GM11168 (cell line): ENCODE measurements at regions not wholly inside any gene's neighbourhood (a gene's known extent, or its start where the extent isn't known, plus 50 kb on each side); places are given as distances from the start of the nearest gene placed in this dataset.

Source experiments
- in situ Hi-C: fragments of 300-500 bp; cut with MboI; formaldehyde crosslinking; loops from one replicate; pipeline ENCODE4 v1.12.0; 2022; ENCODE audit warnings: low sequenced_read_pairs; ENCODE audit not compliant: unreplicated experiment

DNA sequence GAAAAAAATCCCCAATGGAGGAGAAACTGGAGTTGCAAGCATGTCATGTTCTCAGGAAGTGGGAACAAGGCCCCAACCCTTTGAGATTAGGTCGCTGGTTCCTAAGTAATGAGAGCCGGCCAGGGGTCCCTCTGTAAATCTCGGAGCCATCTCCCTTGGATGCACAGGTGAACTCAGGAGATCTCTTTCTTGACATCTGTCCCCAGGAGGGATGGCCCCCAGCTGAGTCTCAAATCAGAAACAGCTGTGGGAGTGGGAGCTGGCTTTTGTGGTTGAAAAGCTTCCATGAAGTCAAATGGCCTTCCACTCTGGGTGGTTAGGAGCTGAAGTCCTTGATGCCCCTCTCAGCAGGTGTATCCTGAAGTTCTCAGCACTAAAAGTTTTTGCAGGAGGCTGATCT is 257.1 kb downstream of the BMP7 start:
- in situ Hi-C loops = no loop called here

GRCh38 chr20:57009775-57010174 is 256.7 kb downstream of the BMP7 start:
- in situ Hi-C loops = no loop called here

DNA sequence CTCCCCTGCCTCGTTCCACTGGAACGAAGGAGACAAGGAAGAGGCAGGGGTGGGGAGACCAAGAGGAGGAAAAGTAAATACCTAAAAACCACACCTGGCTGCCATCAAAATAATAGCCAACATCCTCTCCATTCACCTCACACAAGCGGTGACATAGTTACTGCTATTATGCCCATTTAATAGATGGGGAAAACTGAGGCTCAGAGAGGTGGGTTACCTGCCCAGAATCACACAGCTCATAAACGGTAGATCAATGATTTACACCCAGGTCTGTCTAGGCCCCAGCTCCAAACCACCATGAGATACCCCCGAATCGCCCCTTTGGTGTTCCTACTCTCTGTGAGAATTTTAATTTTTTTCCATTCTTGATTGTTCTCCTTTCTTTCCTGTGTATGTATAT is 253.8 kb downstream of the BMP7 start:
- in situ Hi-C loops = no loop called here

DNA sequence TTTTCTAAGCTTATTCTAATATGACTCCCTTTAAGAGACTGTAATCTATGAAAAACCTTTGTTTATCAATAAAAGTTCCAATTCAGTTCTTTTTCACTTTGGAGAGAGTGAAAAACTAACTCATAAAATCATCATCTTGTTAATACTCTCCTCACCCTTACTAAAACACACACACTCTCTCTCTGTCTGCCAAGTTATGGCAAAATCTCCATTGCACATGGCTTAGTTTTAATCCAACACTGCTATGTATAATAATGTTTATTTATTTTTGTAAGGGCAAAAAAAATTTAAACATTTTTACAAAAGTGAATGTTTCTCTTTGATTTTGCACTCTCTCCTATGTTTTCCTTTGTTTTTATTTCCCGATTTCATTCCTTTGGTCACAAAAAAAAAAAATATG is 253.2 kb downstream of the BMP7 start:
- in situ Hi-C loops = no loop called here

DNA sequence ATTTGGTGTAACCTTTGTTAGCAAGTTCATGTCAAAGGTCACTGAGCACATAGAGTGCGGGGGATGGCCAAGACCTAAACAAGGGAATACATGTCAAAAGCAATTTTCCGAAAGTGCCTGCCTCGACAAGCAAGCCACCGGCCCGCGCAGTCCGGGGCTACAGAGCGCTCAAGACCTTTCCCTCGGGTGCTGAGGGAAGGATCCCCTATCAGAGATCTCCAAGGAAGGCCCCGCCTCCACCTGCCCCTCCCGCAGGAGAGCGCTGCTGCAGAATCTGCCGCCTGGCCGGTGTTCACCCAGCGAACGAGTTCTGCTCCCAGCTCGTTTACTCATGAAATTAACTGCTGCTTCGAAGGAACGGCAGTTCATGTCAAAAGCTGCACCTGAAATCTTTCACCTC is 252.7 kb downstream of the BMP7 start:
- in situ Hi-C loops = no loop called here

DNA sequence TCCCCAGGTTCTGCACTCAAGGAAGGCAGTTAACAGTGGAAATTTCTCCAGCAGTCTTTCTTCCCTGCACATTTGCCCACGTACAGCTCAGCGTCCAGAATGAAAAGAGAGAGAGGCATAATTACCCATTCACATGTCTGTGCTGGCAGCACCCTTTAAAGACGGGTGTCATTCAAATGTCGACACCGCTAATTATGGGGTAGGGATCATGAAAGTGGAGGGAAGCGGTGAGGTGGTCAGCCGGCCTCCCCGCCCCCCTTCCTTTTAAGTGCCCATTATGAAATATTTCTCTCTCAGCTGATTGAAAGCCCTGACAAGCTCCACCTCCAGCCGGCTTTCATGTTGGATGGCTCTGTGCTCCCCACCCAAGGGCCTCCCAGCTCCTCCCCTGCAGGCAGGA is 246.1 kb downstream of the BMP7 start:
- in situ Hi-C loops = no loop called here

- in situ Hi-C loops = no loop called here
These were observed 244.1 kb downstream of the BMP7 start for GRCh38 chr20:57022306-57022705.

DNA sequence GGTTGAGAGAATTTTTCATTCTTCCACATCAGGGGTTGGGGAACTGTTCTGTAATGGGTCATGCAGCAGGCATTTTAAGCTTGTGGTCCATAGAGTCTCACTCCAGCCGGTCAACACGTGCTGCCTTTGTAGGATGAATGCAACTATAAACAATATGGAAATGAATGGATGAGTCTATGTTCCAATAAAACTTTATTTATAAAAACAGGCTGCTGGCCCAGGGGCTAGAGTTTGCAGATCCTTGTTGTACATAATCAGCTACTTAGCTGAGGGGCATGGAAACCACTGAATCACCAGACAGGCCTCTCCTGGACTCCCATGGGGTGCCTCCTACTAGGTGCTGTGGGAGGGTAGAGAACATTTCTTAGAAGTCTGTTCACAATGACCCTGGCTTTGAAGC is 243.4 kb downstream of the BMP7 start:
- in situ Hi-C loops = no loop called here

GRCh38 chr20:57023997-57024396 is 242.4 kb downstream of the BMP7 start:
- in situ Hi-C loops = no loop called here

GRCh38 chr20:57024849-57025248 is 241.6 kb downstream of the BMP7 start:
- in situ Hi-C loops = no loop called here

GRCh38 chr20:57025261-57025660 is 241.2 kb downstream of the BMP7 start:
- in situ Hi-C loops = no loop called here

GRCh38 chr20:57025666-57026224 is 240.7 kb downstream of the BMP7 start:
- in situ Hi-C loops = no loop called here

- in situ Hi-C loops = no loop called here
These were observed 238.7 kb downstream of the BMP7 start for GRCh38 chr20:57027777-57028176.

GRCh38 chr20:57030611-57031600 is 235.5 kb downstream of the BMP7 start:
- in situ Hi-C loops = no loop called here

DNA sequence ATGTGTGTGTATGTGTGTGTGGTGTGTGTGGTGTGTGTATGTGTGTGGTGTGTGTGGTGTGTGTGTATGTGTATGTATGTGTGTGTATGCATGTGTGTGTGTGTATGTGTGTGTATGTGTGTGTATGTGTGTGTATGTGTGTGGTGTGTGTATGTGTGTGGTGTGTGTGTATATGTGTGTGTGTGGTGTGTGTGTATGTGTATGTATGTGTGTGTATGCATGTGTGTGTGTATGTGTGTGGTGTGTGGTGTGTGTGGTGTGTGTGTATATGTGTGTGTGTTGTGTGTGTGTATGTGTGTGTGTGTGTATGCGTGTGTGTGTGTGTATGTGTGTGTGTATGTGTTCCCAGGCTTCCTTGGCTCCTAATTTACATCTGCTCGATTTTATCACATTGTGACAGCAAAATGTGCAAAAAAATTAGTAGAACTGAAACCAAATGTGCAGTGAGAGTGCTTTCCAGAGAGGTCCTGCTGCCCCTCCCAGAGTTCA is 234.5 kb downstream of the BMP7 start:
- in situ Hi-C loops = no loop called here

- in situ Hi-C loops = no loop called here
These were observed 233.6 kb downstream of the BMP7 start for GRCh38 chr20:57032847-57033246.

GRCh38 chr20:57034001-57034400 is 232.4 kb downstream of the BMP7 start:
- in situ Hi-C loops = no loop called here

DNA sequence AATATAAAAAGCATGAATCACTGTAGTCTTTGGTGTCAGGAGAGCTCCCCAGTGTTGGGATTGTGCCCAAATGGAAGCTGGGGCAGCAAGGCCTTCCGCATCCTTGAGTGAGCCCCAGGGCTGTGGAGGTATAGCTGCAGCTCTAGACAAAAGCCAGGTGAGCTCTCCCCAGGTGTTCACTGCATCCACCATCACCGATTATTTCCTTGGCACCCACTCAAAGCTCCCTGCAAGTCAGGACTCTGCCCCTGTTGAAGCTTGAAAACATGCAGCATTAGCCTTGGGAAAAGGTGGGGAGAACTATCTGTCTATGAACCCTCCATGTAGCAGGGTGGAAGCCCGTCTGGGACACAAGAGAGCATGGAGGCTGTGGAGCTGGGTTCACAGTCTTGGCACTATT is 228.8 kb downstream of the BMP7 start:
- in situ Hi-C loops = no loop called here

DNA sequence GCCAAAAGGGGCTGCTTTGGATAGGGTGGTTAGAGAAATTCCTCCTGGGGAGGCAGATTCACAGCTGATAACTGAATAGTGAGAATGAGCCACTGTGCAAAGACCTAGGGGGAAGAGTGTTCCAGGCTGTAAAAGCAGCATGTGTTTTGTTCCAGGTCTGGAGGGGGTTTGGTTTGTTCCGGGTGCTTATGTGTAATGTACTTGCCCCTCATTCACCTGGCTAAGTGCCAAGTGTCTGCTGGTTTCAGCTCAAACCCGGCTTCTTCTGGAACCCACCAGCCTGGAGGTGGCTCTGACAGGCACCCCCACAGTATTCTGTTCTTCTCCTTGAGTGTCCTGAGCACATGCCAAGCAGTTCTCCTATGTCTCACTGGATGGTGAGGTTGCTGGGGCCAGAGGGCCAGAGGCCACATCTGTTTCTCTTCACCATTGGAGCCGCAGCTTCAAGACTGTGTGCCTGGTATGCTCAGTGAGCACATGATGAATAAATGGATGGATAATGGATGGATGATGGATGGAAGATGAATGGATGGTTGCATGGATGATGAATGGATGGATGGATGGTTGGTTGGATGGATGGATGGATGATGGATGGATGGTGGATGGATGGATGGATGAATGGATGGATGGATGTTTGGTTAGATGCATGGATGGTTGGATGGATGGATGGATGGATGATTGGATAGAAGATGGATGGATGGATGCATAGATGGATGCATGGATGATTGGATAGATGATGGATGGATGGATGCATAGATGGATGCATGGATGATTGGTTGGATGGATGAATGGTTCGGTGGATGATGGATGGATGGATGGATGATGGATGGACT is 227.6 kb downstream of the BMP7 start:
- in situ Hi-C loops = no loop called here

DNA sequence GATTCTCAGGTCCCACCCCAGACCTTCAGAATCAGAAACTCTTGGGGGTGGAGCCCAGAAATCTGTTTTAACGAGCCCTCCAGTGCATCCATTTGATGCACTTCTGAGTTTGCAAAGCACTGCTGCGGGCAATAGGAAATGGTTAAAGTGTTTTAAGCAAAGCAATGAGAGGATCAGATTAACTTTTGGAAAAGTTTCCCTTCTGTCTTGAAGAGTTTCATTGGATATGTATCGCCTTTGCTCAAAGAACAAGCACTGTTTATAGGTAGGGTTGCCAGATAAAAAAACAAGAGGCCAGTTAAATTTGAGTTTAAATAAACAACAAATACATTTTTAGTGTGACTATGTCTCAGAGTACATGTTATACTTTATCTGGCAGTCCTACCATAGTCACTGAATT is 226.0 kb downstream of the BMP7 start:
- in situ Hi-C loops = no loop called here

- in situ Hi-C loops = no loop called here
These were observed 225.5 kb downstream of the BMP7 start for GRCh38 chr20:57040924-57041323.
